MM.1S (cell line): ENCODE measurements at regions not wholly inside any gene's neighbourhood (a gene's known extent, or its start where the extent isn't known, plus 50 kb on each side); places are given as distances from the start of the nearest gene placed in this dataset.

Source experiments
- DNase-seq: peaks from one replicate; pipeline ENCODE4 v3.0.0-alpha.2; 2015
- H2AFZ ChIP-seq: fragments of 300-600 bp; sonication (generic); 2 replicates; pipeline ENCODE4 v1.6.0; 2016; ENCODE audit warnings: antibody characterized with exemption, low read length
- H3F3A ChIP-seq: fragments of 300-600 bp; sonication (generic); 2 replicates; pipeline ENCODE4 v1.6.1; 2016; ENCODE audit warnings: mild to moderate bottlenecking, antibody characterized with exemption, low read length, moderate library complexity, mixed read lengths; ENCODE audit not compliant: insufficient read depth
- H3K27ac ChIP-seq: fragments of 300-600 bp; sonication (generic); 2 replicates; pipeline ENCODE4 v1.5.1; 2016; ENCODE audit warnings: mild to moderate bottlenecking, low read length
- H3K27me3 ChIP-seq: fragments of 300-600 bp; sonication (generic); replicated peaks from 2 replicates; pipeline ENCODE4 v1.6.0; 2016; ENCODE audit warnings: low read length; ENCODE audit not compliant: insufficient read depth
- H3K36me3 ChIP-seq: fragments of 300-600 bp; sonication (generic); replicated peaks from 2 replicates; pipeline ENCODE4 v1.6.1; 2016; ENCODE audit warnings: mild to moderate bottlenecking, low read length, mixed read lengths; ENCODE audit not compliant: insufficient read depth
- H3K4me1 ChIP-seq: fragments of 300-600 bp; sonication (generic); 2 replicates; pipeline ENCODE4 v1.6.1; 2016; ENCODE audit warnings: low read length, mixed read lengths
- H3K4me2 ChIP-seq: fragments of 300-600 bp; sonication (generic); 2 replicates; pipeline ENCODE4 v1.6.0; 2016; ENCODE audit warnings: low read depth, low read length
- H3K4me3 ChIP-seq: fragments of 300-600 bp; sonication (generic); 2 replicates; pipeline ENCODE4 v1.5.1; 2016; ENCODE audit warnings: low read length, mixed read lengths
- H3K79me2 ChIP-seq: fragments of 300-600 bp; sonication (generic); 2 replicates; pipeline ENCODE4 v1.6.1; 2016; ENCODE audit warnings: mixed run types, low read length, mixed read lengths
- H3K9ac ChIP-seq: fragments of 300-600 bp; sonication (generic); 2 replicates; pipeline ENCODE4 v1.6.1; 2016; ENCODE audit warnings: low read length, mixed read lengths
- H3K9me2 ChIP-seq: fragments of 300-600 bp; sonication (generic); replicated peaks from 2 replicates; pipeline ENCODE4 v1.6.1; 2016; ENCODE audit warnings: mild to moderate bottlenecking, low read length, mixed read lengths; ENCODE audit not compliant: insufficient read depth
- H3K9me3 ChIP-seq: fragments of 300-600 bp; sonication (generic); replicated peaks from 2 replicates; pipeline ENCODE4 v1.6.1; 2016; ENCODE audit warnings: mild to moderate bottlenecking, low read length, mixed read lengths; ENCODE audit not compliant: insufficient read depth
- H4K20me1 ChIP-seq: fragments of 300-600 bp; sonication (generic); 2 replicates; pipeline ENCODE4 v1.6.1; 2016; ENCODE audit warnings: mild to moderate bottlenecking, low read length, moderate library complexity, mixed read lengths; ENCODE audit not compliant: insufficient read depth
- CTCF ChIP-seq: fragments of 300-600 bp; sonication (generic); IDR thresholded peaks from 2 replicates; pipeline ENCODE4 v1.5.1; 2016; ENCODE audit warnings: antibody characterized with exemption, low read length, mixed read lengths
- EZH2 ChIP-seq: fragments of 300-600 bp; sonication (generic); optimal IDR thresholded peaks from 2 replicates; pipeline ENCODE3; 2017; ENCODE audit warnings: low read depth, mild to moderate bottlenecking, antibody characterized with exemption, low read length, mixed read lengths
- EZH2phosphoT487 ChIP-seq: fragments of 300-600 bp; sonication (generic); IDR thresholded peaks from 2 replicates; pipeline ENCODE4 v1.6.1; 2018; ENCODE audit warnings: antibody characterized with exemption, low read length

- no peaks in the 10 kb centered on the region for H4K20me1 ChIP-seq
- H3K27ac ChIP-seq = no peak overlapping the region
- H3K9me2 ChIP-seq = no peaks in the 10 kb centered on the region
- H3K27me3 ChIP-seq = no peaks in the 10 kb centered on the region
- DNase-seq = no peak
- TF ChIP-seq EZH2phosphoT487 = no peak
- H3K4me3 ChIP-seq = no peak overlapping the region
- no peaks in the 10 kb centered on the region for H3F3A ChIP-seq
- H3K79me2 ChIP-seq = no peaks in the 10 kb centered on the region
- no peak overlapping the region for H3K4me2 ChIP-seq
- no peak overlapping the region for H2AFZ ChIP-seq
- H3K36me3 ChIP-seq = no peaks in the 10 kb centered on the region
- no peaks in the 10 kb centered on the region for H3K4me1 ChIP-seq
- H3K9me3 ChIP-seq = no peaks in the 10 kb centered on the region
- H3K9ac ChIP-seq = no peak overlapping the region
Observed at GRCh38 chr11:29943347-29943746, 73.5 kb downstream of the KCNA4 start.

- H3K9me3 ChIP-seq = no peaks in the 10 kb centered on the region
- peak; percentile 63 for DNase-seq
- H3F3A ChIP-seq = no peaks in the 10 kb centered on the region
- no peak for TF ChIP-seq CTCF
- TF ChIP-seq EZH2phosphoT487 = no peak
- TF ChIP-seq EZH2 = no peak
- H3K4me1 ChIP-seq = peaks cover 9% of the 10 kb centered on the region
- H3K4me2 ChIP-seq = peak overlapping the region; percentile 17; the same call in 1 of the 2 replicates
- H3K36me3 ChIP-seq = no peaks in the 10 kb centered on the region
- H3K4me3 ChIP-seq = no peak overlapping the region
- no peak overlapping the region for H3K9ac ChIP-seq
- 0 out of 2 replicates have a peak overlapping the region, but pooled peaks have one; percentile 23 for H2AFZ ChIP-seq
- H3K79me2 ChIP-seq = no peaks in the 10 kb centered on the region
- no peak overlapping the region for H3K27ac ChIP-seq
- H4K20me1 ChIP-seq = no peaks in the 10 kb centered on the region
- no peaks in the 10 kb centered on the region for H3K27me3 ChIP-seq
- H3K9me2 ChIP-seq = no peaks in the 10 kb centered on the region
Observed at GRCh38 chr11:29937526-29937925, 79.3 kb downstream of the KCNA4 start.

- no peak overlapping the region for H2AFZ ChIP-seq
- H3K4me3 ChIP-seq = no peak overlapping the region
- H3K9me2 ChIP-seq = no peaks in the 10 kb centered on the region
- no peak for DNase-seq
- H4K20me1 ChIP-seq = no peaks in the 10 kb centered on the region
- no peak overlapping the region for H3K4me2 ChIP-seq
- H3F3A ChIP-seq = no peaks in the 10 kb centered on the region
- H3K9ac ChIP-seq = no peak overlapping the region
- no peaks in the 10 kb centered on the region for H3K36me3 ChIP-seq
- no peaks in the 10 kb centered on the region for H3K27me3 ChIP-seq
- H3K27ac ChIP-seq = no peak overlapping the region
- no peaks in the 10 kb centered on the region for H3K9me3 ChIP-seq
- H3K79me2 ChIP-seq = no peaks in the 10 kb centered on the region
- TF ChIP-seq EZH2phosphoT487 (no peak), EZH2 (no peak), CTCF (no peak)
- H3K4me1 ChIP-seq = peaks cover 9% of the 10 kb centered on the region
Observed at GRCh38 chr11:29934115-29934638, 82.7 kb downstream of the KCNA4 start.

GRCh38 chr11:29916040-29916439 is 100.8 kb downstream of the KCNA4 start:
- H3K79me2 ChIP-seq = no peaks in the 10 kb centered on the region
- H3K9me2 ChIP-seq = no peaks in the 10 kb centered on the region
- no peak for DNase-seq
- H3K27me3 ChIP-seq = no peaks in the 10 kb centered on the region
- no peak overlapping the region for H3K27ac ChIP-seq
- H3K36me3 ChIP-seq = no peaks in the 10 kb centered on the region
- peak overlapping the region; percentile 44; the same call in 1 of the 2 replicates for H3K4me2 ChIP-seq
- no peak for TF ChIP-seq EZH2phosphoT487
- no peak for TF ChIP-seq EZH2
- TF ChIP-seq CTCF = no peak
- peaks cover 19% of the 10 kb centered on the region for H3K4me1 ChIP-seq
- H3F3A ChIP-seq = no peaks in the 10 kb centered on the region
- no peaks in the 10 kb centered on the region for H3K9me3 ChIP-seq
- no peaks in the 10 kb centered on the region for H4K20me1 ChIP-seq
- H2AFZ ChIP-seq = 0 out of 2 replicates have a peak overlapping the region, but pooled peaks have one; percentile 31
- H3K9ac ChIP-seq = no peak overlapping the region
- no peak overlapping the region for H3K4me3 ChIP-seq
